ENCODE measurements at regions not wholly inside any gene's neighbourhood (a gene's known extent, or its start where the extent isn't known, plus 50 kb on each side); places are given as distances from the start of the nearest gene placed in this dataset.

DNA sequence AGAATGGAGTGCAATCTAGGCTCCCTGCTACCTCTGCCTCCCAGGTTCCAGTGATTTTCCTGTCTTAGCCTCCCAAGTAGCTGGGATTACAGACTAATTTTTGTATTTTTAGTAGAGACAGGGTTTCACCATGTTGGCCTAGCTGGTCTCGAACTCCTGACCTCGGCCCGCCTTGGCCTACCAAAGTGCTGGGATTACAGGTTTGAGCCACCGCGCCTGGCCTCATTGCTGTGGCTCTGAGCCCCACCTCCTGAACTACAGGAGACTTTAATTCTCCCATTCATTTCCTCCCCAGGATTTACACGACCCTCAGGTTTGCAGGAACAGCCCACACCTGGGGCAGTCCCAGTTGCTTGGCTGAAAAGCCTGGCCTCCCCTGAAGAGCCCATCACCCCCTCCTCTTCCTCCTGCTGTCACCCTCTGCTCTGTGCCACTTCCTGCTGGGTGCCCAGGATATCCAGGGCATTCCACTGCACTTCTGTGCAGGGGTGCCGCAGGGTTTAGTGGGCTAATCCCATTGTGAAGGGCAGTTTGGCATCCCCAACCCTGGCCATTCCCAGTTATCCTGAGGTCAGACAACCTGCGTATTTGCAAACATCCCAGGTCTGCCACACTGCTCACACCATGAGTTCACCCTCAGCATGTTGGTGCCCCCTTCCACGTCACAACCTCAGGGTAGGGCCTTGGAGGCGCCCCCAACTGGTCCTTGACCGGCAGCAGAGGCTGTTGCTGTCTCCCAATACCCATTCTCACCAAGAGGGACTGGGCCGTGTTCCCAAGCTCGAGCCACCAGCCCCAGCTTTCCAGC, 265.0 kb upstream of the IRX4 start:
- DNase-seq (ENCODE audit: low spot score) = no peak

DNA sequence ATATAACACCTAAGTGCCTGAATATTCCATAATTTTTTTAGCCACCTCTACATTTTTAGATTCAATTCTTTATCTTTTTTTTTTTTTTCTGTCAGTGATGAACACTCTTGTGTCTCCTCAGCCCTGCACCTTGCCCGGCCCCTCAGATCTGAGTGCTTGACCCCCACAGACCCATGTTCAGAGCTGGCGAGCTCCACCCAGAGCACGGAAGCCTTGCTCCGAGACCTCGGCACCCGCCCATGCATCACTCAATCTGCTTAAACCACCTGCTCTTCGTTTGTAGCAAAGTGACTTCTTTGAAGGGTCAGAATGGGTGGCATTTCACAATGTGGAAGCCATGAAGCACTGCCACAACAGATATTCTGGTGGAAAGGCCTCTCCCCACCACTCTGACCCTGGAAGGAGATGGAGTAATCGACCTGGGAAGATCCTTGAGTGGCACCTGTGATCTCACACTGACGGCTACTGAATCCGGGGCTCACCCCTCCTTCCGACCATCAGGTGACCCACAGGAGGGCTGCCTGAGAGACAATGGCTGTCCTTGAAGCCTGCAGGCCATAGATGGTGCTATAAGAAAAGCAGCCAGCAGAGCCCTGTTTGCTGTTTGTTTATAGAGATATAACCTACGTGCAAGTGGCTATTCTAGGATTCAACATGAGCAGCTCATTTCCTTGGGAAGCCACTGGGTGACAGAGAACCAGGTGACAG, 261.1 kb upstream of the IRX4 start:
- DNase-seq (ENCODE audit: low spot score) = no peak

DNA sequence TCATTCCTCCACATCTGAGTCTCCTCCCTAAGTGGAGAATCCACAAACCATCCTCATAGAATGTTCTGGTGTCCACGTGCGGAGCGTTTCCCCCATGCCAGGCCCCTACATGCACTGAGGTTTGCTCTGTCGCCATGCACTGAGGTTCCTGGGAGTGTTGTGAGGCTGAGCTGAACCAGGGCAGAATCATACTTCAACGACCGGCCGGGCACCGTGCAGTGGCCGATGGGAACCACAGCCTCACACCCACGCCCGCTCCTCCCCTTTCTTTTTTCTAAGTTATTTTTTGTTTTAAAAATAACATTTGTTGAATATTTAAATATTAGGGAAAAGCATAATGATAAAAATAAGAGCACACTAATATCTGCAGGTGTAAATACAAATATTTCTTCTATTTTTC, 260.4 kb upstream of the IRX4 start:
- DNase-seq (ENCODE audit: low spot score) = no peak

DNA sequence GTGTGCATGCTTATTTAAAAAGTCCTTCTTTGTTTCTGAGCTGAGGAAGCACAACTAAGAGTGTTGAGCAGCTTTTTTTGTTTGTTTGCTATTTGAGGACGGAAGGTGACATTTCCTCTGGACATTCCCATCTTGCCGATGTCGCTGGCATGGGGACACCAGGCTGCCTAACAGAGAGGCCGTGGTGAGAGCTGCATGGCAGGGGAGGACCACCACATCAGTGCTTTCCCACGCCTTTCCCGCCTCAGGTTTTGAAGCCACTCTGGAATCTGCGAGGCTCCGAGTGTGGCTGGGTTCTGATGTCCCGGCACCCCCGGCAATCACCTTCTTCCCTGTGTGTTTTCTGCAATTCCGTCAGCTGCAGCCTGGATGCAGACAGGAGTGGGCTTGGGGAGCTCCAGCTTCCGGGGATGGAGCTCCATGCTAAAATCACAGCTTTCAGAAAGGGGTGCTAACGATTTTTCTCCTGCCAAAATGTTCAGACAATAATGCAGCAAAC, 259.8 kb upstream of the IRX4 start:
- no peak for DNase-seq (ENCODE audit: low spot score)

DNA sequence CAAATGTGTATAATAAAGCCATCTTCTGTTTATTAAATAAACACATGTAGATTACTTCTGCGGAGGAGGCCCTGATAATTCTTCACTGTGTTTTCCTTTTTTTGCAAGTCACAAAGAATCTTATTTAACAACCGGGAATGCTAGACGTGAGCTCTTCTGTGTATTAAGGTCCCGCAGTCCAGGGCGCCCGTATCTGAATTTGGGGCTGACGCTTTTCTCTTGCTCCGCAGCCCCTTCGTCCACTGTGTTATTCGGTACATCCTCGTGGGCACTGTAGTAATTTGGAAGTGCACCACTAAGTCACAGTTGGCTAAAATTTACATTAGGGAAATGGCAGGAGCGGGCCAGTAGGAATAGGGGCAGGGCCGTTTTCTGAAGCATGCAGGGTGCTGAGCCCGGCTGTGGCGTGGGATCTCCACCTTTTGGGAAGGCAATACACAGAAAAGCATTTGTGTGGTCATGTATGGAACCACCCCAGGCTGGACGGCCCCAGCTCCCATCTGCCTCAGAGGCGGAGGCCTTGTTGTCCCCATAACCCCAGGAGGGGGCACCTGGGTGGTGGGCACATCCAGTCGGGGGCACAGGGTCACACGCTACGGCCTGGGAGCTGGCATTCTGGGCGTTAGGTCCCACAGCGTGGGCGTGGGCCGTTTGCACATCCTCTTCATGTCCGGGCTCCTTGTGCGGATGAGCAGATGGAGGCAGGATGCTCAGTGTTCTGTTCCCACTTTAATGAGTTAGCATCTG, 258.7 kb upstream of the IRX4 start:
- DNase-seq (ENCODE audit: low spot score) = no peak

DNA sequence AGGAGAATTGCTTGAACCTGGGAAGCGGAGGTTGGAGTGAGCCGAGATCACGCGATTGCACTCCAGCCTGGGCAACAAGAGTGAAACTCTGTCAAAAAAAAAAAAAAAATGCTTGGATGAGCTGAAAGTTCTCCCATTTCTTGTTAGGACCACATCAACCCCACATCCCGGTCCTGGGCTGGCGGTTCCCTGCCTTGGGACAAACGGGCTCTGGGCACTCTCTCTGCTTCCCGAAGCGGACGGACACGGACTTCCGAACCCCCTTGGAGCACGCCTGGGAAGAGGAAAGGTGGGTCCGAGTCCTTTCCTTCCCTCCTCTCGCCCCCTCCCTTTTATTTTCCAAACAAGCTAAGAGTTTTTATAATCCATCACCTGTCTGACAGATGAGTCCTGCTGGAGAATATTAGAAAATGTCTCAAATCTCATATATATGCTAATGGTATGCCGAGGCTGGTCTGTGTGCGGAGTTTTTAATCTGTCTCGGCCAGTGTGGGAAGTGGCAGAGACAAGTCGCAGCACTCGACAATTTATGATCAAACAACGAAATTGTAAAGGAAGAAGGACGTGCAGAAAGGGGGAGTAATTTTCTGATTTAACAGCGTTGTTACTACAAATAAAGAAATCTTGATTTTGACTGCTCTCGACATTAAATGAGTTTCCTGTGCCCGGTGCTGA, 257.9 kb upstream of the IRX4 start:
- DNase-seq (ENCODE audit: low spot score) = no peak

DNA sequence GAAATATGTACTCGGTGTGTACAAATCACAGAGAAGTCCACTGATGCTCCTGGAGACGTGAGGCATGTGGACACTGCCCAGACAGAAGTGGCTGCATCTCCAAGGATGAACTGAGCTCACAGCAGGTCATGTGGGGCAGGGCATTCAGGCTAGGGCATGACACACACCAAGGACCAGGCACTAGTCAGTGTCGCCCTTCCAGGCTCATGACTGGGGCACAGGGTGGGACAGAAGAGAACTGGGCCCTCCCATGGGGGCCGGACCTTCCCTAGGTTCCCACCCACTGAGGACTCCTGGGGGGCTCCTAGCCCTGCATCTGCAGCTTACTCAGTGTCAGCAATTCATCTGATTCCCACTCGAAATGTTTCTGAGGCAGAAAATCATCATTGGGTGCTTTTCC, 256.8 kb upstream of the IRX4 start:
- DNase-seq (ENCODE audit: low spot score) = no peak

DNA sequence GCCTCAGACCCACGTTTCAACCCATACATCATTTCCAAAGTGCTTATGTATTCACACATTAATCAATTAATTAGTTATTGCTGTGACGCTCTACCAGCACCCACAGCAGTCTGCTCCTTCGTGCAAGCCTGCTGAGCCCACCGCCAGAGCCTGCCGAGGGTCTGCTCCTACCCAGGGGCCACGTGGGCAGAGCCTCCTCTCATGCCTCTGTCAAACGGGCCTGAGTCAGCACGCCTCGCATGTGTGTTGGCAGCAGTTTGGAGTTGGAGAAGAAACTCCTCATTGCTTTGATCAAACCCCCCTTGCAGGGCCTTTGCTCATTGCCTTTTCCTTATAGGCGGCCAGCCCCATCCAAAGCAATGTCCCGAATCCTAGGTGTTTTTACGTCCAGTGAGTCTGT, 256.2 kb upstream of the IRX4 start:
- no peak for DNase-seq (ENCODE audit: low spot score)

DNA sequence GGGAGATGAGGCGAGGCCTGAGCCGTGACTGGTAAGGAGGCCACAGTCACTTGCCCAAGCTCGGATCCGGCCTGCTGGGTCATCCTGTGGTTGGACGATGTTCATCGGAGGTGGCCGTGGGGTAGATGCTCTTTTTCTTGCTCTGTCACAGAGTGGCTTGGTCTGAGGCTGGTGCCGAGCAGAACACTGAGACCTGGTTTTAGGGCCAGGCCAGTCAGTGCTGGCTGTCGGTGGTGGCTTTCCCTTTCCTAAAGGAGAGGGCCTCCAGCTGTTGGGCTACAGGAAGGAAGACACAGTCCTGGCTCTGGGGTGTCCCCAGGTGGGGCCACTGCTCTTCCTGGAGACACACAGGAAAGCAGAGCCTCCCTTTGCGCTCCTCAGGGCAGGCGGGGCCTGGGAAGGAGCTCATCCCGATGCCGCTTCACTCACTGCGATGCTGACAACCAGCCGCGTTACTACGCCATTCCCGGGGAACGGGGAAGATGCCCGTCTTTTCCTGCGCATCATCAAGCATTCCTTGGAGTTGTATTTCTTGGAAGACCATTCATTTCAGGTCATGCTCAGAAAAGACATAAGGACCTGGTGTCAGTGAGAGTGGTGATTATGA, 254.8 kb upstream of the IRX4 start:
- DNase-seq (ENCODE audit: low spot score) = no peak

DNA sequence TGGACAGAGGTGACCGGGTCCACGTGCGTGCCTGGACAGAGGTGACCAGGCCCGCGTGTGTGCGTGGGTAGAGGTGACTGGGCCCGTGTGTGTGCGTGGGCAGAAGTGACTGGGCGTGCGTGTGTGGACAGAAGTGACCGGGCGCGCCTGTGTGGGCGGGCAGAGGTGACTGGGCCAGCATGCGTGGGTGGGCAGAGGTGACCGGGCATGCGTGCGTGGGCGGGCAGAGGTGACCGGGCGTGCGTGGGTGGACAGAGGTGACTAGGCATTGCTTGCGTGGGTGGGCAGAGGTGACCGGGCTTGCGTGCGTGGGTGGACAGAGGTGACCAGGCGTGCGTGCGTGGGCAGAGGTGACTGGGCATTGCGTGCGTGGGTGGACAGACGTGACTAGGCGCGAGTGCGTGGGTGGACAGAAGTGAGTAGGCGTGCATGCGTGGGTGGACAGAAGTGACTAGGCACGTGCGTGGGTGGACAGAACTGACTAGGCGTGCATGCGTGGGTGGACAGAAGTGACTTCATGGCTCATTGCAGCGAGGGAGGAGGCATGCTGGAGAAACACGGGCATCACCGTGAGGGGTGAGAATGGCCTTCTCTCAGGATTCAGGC, 254.1 kb upstream of the IRX4 start:
- no peak for DNase-seq (ENCODE audit: low spot score)

DNA sequence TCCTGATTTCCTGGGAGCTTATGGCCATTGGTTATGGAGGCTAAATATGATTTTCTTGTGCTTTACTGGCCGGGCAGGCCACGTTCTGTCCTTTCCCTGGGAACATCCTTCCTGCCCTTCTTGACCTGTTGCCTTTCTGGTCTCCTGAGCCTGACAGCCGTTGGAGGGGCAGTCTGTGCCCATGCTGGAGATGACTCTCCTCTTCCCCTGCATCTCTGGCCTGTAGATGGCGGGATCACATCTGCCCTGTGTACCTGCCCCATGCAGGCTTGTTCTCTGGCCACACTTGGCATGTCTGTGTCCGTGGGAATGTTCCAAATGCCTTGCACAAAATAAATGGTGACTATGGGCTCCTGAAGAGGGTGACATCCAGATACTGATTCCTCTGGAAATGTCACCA, 253.1 kb upstream of the IRX4 start:
- DNase-seq (ENCODE audit: low spot score) = no peak

DNA sequence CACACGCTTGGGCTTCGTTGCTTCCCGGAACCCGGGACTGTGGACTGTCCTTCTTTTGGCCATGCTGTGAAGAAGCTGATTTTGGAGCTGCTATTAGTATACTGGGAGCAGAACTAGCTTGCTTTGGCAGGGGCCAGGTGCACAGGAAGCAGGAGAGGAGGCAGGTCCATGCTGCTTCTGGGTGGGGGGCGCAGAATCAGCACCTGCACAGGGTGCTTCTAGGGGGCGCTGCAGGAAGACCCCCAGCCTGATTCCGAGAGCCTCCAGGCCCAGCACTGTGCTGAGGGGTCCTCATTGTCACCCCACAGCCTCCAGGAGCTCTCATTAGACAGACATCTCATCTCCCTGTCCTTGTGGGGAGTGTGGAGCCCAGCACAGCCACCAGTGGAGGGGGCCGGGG, 252.6 kb upstream of the IRX4 start:
- DNase-seq (ENCODE audit: low spot score) = no peak

DNA sequence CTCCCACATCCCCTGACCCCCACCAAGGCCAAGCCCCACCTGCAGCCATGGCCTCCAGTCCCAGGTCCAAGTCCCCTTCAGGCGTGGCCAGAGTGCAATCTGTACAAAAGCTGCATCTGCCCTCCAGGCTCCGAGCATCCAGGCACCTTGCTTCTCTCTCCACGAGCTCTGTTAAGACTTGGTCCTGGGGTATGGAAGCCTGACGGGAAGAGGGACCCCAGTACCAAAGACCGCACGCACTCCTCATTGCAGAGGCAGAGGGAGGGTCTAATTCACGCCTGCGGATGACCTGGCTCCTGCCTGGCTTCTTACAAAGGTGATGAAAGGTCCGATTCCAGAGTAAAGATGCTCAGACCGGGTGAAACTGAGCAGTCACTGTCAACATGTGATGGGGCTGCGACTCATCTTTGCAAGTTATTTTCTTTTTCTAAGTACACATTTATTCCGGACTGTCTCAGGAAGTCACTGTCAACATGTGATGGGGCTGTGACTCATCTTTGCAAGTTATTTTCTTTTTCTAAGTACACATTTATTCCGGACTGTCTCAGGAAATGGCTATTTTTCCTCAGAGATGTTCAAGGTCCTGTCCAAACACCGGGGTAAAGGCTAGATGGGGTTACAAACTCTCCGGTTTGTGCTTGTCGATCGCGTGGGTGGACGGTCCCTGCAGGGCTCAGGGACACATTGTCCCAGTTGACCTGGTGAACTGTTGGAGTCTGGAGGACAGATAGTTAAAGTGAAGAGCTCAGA, 252.0 kb upstream of the IRX4 start:
- DNase-seq (ENCODE audit: low spot score) = no peak

DNA sequence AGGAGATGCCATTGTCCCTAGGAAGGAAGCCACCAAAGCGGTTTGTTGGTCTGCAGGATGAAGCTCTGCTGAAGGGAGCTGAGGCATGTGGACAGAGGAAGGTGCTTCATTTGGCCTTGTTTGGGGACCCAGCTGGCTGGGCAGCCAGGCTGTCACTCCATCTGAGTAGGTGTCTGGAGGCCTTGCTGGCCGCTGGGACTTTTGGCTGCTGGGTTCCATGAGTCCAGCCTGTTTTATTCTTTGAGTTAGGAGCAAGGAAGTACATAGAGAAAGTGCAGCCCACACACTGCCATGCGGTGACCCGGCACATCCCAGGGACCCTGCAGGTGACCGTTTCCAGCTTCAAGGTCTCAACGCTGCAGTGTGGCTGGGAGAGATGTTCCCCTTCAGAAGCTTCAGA, 251.2 kb upstream of the IRX4 start:
- DNase-seq (ENCODE audit: low spot score) = no peak

DNA sequence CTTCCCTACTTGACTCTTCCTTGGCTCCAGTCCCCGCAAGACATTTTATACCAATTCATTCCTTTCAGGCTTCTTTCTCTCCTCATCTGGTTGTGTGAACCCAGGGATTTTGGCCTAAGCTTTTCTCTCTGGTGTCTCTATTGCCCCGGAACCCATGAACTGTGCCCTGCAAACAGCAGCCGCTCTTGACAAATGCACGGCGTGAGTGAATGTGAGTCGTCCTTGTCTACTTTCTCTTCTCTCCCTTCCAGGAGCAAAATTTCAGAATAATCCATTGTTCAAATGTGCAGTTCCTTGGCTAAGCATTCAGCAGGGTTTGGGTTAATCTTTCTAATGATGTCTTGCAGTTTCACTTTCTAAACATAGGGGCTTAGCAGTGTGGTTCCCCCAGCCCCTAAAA, 250.4 kb upstream of the IRX4 start:
- DNase-seq (ENCODE audit: low spot score) = no peak

DNA sequence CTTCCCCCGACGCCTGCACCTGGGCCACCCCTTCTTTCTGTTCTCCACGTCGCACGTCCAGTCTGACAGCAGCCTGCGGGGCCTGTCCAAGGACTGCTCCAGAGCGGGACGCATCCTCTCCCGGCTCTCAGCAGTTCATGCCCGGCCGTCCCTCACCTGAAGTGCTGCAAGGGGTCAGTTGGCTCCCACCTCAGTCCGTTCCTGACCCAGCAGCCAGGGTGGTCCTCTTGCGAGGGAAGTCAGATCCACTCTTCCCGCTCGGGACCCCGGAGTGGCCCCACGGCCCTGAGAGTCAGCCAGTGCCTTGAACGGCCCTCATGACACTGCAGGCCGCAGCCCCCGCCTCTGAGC, 249.7 kb upstream of the IRX4 start:
- DNase-seq (ENCODE audit: low spot score) = no peak

DNA sequence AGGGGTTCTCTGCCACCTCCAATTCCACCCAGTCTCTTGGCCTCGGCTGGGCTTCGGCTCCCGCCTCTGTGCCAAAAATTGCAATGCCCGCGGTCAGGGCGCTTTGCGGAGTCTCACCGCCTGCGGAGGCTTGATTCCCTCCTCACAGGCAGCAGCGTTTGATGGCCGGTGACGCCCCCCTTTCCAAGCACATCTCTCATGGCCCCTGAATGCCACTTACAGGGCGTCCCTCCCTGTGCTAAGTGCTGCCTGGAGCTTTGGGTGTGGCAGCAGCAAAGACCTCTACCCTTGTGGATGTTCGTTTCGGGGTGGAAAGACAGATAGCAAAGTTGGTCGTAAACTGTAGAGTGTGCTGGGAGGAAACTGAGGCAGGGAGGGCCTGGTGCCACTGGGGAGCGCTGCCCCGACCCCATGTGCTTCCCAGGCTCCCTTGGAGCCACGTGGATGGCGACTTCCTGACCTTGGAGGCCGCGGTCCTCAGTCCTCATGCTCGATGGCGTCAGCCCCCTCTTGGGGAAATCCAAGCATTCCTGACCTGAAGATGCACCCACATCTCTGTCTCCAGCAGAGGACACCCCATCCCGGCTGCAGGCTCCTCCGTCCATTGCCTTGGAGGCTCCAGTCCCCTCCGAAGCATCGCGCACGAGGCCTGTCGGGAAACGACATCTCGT, 249.2 kb upstream of the IRX4 start:
- no peak for DNase-seq (ENCODE audit: low spot score)

DNA sequence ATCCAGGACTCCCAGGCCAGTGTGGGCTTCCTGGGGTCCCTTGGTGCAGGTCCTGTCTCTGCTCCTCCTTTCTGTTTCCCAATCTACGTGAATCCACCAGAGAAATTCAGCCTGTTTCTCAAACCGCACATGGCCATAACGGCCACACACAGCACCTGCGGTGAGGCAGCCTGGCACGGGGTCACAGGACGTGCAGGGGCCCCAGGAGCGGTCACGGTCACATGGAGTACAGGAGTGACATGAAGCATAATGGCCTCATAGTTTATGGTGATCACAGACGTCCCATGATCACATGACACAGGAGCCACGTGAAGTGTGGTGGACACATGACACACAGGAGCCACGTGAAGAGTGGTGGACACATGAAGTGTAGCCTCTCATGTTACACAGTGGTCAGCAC, 248.5 kb upstream of the IRX4 start:
- no peak for DNase-seq (ENCODE audit: low spot score)

DNA sequence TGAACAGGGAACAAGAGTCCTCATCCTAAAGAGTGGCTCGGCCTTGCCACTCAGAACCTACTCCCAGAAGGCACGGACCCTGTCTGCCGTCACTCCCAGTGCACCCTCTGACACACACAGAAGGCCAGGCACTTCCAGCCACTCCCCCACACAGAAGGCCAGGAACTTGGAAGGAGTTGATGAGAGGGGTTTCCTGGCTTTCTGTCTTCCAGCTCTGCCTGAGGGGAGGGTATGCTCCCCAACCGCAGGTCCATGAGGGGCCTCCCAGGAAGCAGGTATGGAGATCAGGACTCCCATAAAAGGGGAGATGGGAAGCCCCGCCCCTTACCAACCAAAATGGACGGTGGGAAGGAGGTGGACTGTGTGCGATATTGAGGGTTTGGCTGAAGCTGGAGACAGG, 247.6 kb upstream of the IRX4 start:
- DNase-seq (ENCODE audit: low spot score) = no peak

DNA sequence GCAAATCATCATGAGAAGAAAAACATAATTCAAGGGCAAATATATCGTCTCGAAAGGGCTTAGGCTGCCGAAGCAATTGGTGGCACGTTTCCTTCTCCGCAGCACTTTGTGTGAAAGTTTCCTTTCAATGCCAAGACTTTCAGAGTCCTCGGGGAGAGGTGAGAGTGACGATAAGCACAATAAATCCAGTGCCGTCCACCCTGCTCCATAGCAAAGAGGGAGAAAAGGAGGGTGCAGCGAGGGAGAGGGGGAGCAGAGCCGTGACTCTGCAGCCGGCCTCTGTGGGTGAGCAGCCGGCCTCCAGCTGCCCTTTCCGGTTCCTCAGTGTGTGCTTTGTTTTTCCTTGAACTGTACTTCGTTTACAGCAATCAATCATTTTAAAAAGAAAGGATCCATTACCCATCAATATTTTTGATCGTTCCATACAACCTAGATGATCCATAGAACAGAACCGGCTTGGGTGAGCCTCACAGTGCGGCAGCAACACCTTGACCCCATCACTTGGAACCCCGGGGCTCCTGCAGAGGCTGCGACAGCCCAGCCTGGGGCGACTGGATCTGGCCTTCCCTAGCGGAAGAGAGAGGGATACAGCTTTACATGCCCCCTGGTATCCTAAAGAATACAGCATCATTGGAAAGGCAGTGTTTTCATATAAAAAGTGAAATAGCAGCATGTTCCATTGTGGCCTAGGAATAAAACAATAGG, 247.0 kb upstream of the IRX4 start:
- DNase-seq (ENCODE audit: low spot score) = no peak
